Femur (tissue), 1 donor: ENCODE measurements at regions not wholly inside any gene's neighbourhood (a gene's known extent, or its start where the extent isn't known, plus 50 kb on each side); places are given as distances from the start of the nearest gene placed in this dataset.

Experiments used
- DNase-seq: peaks from one replicate; pipeline ENCODE4 v3.0.0-alpha.2; 2017

- no peak for DNase-seq
Measured at GRCh38 chr2:156700681-156701080, 264.5 kb downstream of the GPD2 start.

GRCh38 chr2:156702541-156702940, 266.4 kb downstream of the GPD2 start:
- no peak for DNase-seq

GRCh38 chr2:156703642-156704041, 267.5 kb downstream of the GPD2 start:
- DNase-seq: no peak

GRCh38 chr2:156704132-156704531, 268.0 kb downstream of the GPD2 start:
- no peak for DNase-seq

GRCh38 chr2:156704617-156705016, 268.4 kb downstream of the GPD2 start:
- DNase-seq: peak; percentile 17

GRCh38 chr2:156706576-156706975, 270.4 kb downstream of the GPD2 start:
- DNase-seq: no peak

- no peak for DNase-seq
Measured at GRCh38 chr2:156708051-156708450, 271.9 kb downstream of the GPD2 start.

- no peak for DNase-seq
Measured at GRCh38 chr2:156709091-156709490, 272.9 kb downstream of the GPD2 start.

- no peak for DNase-seq
Measured at GRCh38 chr2:156719036-156719435, 282.9 kb downstream of the GPD2 start.

- DNase-seq: no peak
Measured at GRCh38 chr2:156727867-156728266, 291.7 kb downstream of the GPD2 start.

- no peak for DNase-seq
Measured at GRCh38 chr2:156728328-156728727, 292.1 kb downstream of the GPD2 start.

- DNase-seq: no peak
Measured at GRCh38 chr2:156731506-156731905, 295.3 kb downstream of the GPD2 start.

- no peak for DNase-seq
Measured at GRCh38 chr2:156736950-156737349, 300.8 kb downstream of the GPD2 start.

- no peak for DNase-seq
Measured at GRCh38 chr2:156739301-156739700, 303.1 kb downstream of the GPD2 start.

GRCh38 chr2:156745619-156746018, 309.4 kb downstream of the GPD2 start:
- DNase-seq: no peak

GRCh38 chr2:156748221-156748620, 312.0 kb downstream of the GPD2 start:
- DNase-seq: no peak

- DNase-seq: no peak
Measured at GRCh38 chr2:156752042-156752441, 315.9 kb downstream of the GPD2 start.

- no peak for DNase-seq
Measured at GRCh38 chr2:156753766-156754165, 317.6 kb downstream of the GPD2 start.

GRCh38 chr2:156756516-156756915, 320.3 kb downstream of the GPD2 start:
- DNase-seq: no peak

GRCh38 chr2:156763174-156763573, 327.0 kb downstream of the GPD2 start:
- DNase-seq: no peak

- no peak for DNase-seq
Measured at GRCh38 chr2:156765043-156765442, 328.9 kb downstream of the GPD2 start.

GRCh38 chr2:156765450-156765849, 329.3 kb downstream of the GPD2 start:
- no peak for DNase-seq

GRCh38 chr2:156769802-156770201, 333.6 kb downstream of the GPD2 start:
- DNase-seq: no peak

- no peak for DNase-seq
Measured at GRCh38 chr2:156778916-156779315, 342.7 kb downstream of the GPD2 start.

GRCh38 chr2:156779416-156780120, 343.4 kb downstream of the GPD2 start:
- DNase-seq: no peak
